GM23248 (cell line): ENCODE measurements at regions not wholly inside any gene's neighbourhood (a gene's known extent, or its start where the extent isn't known, plus 50 kb on each side); places are given as distances from the start of the nearest gene placed in this dataset.

ENCODE experiments used
- DNase-seq: peaks from one replicate; pipeline ENCODE4 v3.0.0-alpha.2; 2015
- H2AFZ ChIP-seq: fragments of 200-600 bp; sonication (generic); 2 replicates; pipeline ENCODE4 v1.6.1; 2016; ENCODE audit warnings: antibody characterized with exemption
- H3F3A ChIP-seq: fragments of 200-600 bp; sonication (generic); 2 replicates; pipeline ENCODE4 v1.6.1; 2016; ENCODE audit warnings: mild to moderate bottlenecking, antibody characterized with exemption, mixed run types; ENCODE audit not compliant: insufficient read depth
- H3K27ac ChIP-seq: fragments of 200-600 bp; sonication (generic); 2 replicates; pipeline ENCODE4 v1.5.1; 2016; ENCODE audit warnings: mild to moderate bottlenecking
- H3K27me3 ChIP-seq: fragments of 200-600 bp; sonication (generic); replicated peaks from 2 replicates; pipeline ENCODE4 v1.6.1; 2016; ENCODE audit warnings: mild to moderate bottlenecking; ENCODE audit not compliant: insufficient read depth
- H3K36me3 ChIP-seq: fragments of 200-600 bp; sonication (generic); 2 replicates; pipeline ENCODE4 v1.6.1; 2016; ENCODE audit warnings: low read depth, mild to moderate bottlenecking
- H3K4me1 ChIP-seq: fragments of 200-600 bp; sonication (generic); 2 replicates; pipeline ENCODE4 v1.6.1; 2016; ENCODE audit warnings: mild to moderate bottlenecking; ENCODE audit not compliant: insufficient read depth
- H3K4me2 ChIP-seq: fragments of 200-600 bp; sonication (generic); one replicate; pipeline ENCODE4 v1.6.1; 2016; ENCODE audit warnings: mild to moderate bottlenecking; ENCODE audit not compliant: unreplicated experiment
- H3K4me3 ChIP-seq: fragments of 200-600 bp; sonication (generic); 2 replicates; pipeline ENCODE4 v1.5.1; 2016; ENCODE audit warnings: mild to moderate bottlenecking
- H3K79me2 ChIP-seq: fragments of 200-600 bp; sonication (generic); 2 replicates; pipeline ENCODE4 v1.6.1; 2016; ENCODE audit warnings: mild to moderate bottlenecking; ENCODE audit not compliant: insufficient read depth
- H3K9ac ChIP-seq: fragments of 200-600 bp; sonication (generic); 2 replicates; pipeline ENCODE4 v1.6.1; 2016; ENCODE audit warnings: mild to moderate bottlenecking
- H3K9me2 ChIP-seq: fragments of 200-600 bp; sonication (generic); 2 replicates; pipeline ENCODE4 v1.6.1; 2016; ENCODE audit warnings: mixed run types, mild to moderate bottlenecking, moderate library complexity; ENCODE audit not compliant: insufficient read depth
- H3K9me3 ChIP-seq: fragments of 200-600 bp; sonication (generic); one replicate; pipeline ENCODE4 v1.6.1; 2017; ENCODE audit warnings: low read depth
- H4K20me1 ChIP-seq: fragments of 200-600 bp; sonication (generic); 2 replicates; pipeline ENCODE4 v1.6.0; 2016; ENCODE audit not compliant: insufficient read depth
- EZH2 ChIP-seq: fragments of 200-600 bp; sonication (generic); IDR thresholded peaks from 2 replicates; pipeline ENCODE4 v1.6.1; 2018; ENCODE audit warnings: antibody characterized with exemption, mild to moderate bottlenecking; ENCODE audit not compliant: insufficient read depth, poor library complexity, severe bottlenecking
- EZH2phosphoT487 ChIP-seq: fragments of 200-600 bp; sonication (generic); IDR thresholded peaks from 2 replicates; pipeline ENCODE4 v1.6.1; 2018; ENCODE audit warnings: antibody characterized with exemption, moderate library complexity, mild to moderate bottlenecking, low read depth; ENCODE audit not compliant: insufficient read depth
- WGBS, 2 experiments: methylation state at CpG; one replicate each; pipeline ENCODE4 v1.1.6; 2015 to 2017; ENCODE audit warnings: low lambda C conversion rate in 2 of 2, low coverage in 1 of 2; ENCODE audit errors: missing lambda C conversion rate in 2 of 2; 5-methylcytosine and 5-hydroxymethylcytosine counted together
- in situ Hi-C: fragments of 300-500 bp; cut with MboI; formaldehyde crosslinking; loops from 2 replicates; pipeline ENCODE4 v1.15.0; 2020

- 53 to 54% methylated on average over 4 of the region's 4 CpGs for WGBS, 2 experiments
- Histone ChIP-seq H3K4me3 (no peak overlapping the region), H3K36me3 (no peaks in the 10 kb centered on the region), H3F3A (no peaks in the 10 kb centered on the region), H3K79me2 (no peaks in the 10 kb centered on the region), H4K20me1 (no peaks in the 10 kb centered on the region), H3K4me2 (no peak overlapping the region), H3K27ac (no peak overlapping the region), H3K9me3 (no peaks in the 10 kb centered on the region), H3K9me2 (no peaks in the 10 kb centered on the region), H3K4me1 (no peaks in the 10 kb centered on the region), H2AFZ (no peak overlapping the region), H3K27me3 (no peaks in the 10 kb centered on the region), H3K9ac (no peak overlapping the region)
- no peak for DNase-seq
- TF ChIP-seq EZH2 (no peak), EZH2phosphoT487 (no peak)
- in situ Hi-C loops, result no loop called here
Observed at GRCh38 chr5:106755789-106756188, 914.9 kb downstream of the EFNA5 start.

- H3K27ac ChIP-seq, result no peak overlapping the region
Observed at GRCh38 chr5:106755066-106755465, 915.7 kb downstream of the EFNA5 start.

GRCh38 chr5:106749826-106750225 is 920.9 kb downstream of the EFNA5 start:
- H3F3A ChIP-seq, result no peaks in the 10 kb centered on the region
- no peaks in the 10 kb centered on the region for H3K9me2 ChIP-seq
- no peaks in the 10 kb centered on the region for H3K9me3 ChIP-seq
- no peak for DNase-seq
- no peak overlapping the region for H3K27ac ChIP-seq
- H3K4me2 ChIP-seq, result no peak overlapping the region
- no peaks in the 10 kb centered on the region for H4K20me1 ChIP-seq
- H3K36me3 ChIP-seq, result no peaks in the 10 kb centered on the region
- H3K4me1 ChIP-seq, result no peaks in the 10 kb centered on the region
- H3K9ac ChIP-seq, result no peak overlapping the region
- no peaks in the 10 kb centered on the region for H3K79me2 ChIP-seq
- no peaks in the 10 kb centered on the region for H3K27me3 ChIP-seq
- in situ Hi-C loops, result no loop called here
- H3K4me3 ChIP-seq, result no peak overlapping the region
- no peak for TF ChIP-seq EZH2
- TF ChIP-seq EZH2phosphoT487, result no peak
- no peak overlapping the region for H2AFZ ChIP-seq

More at GRCh38 chr5:106755066-106755465, 915.7 kb downstream of the EFNA5 start:
- Histone ChIP-seq H3K9ac (no peak overlapping the region), H2AFZ (no peak overlapping the region), H3K4me2 (no peak overlapping the region), H3K9me2 (no peaks in the 10 kb centered on the region), H3K4me1 (no peaks in the 10 kb centered on the region), H3K79me2 (no peaks in the 10 kb centered on the region), H3K9me3 (no peaks in the 10 kb centered on the region), H3K36me3 (no peaks in the 10 kb centered on the region), H3K27me3 (no peaks in the 10 kb centered on the region), H4K20me1 (no peaks in the 10 kb centered on the region), H3K4me3 (no peak overlapping the region), H3F3A (no peaks in the 10 kb centered on the region)
- in situ Hi-C loops, result no loop called here
- DNase-seq, result no peak
- TF ChIP-seq EZH2 (no peak), EZH2phosphoT487 (no peak)
- 7 to 9% methylated on average over 2 of the region's 2 CpGs for WGBS, 2 experiments

GRCh38 chr5:106739127-106739526 is 931.6 kb downstream of the EFNA5 start:
- Histone ChIP-seq H3K4me3 (no peak overlapping the region), H4K20me1 (no peaks in the 10 kb centered on the region; the same call in 1 of the 2 replicates), H3K27me3 (no peaks in the 10 kb centered on the region), H3K79me2 (no peaks in the 10 kb centered on the region), H3K9me2 (no peaks in the 10 kb centered on the region), H3K9me3 (no peaks in the 10 kb centered on the region), H2AFZ (no peak overlapping the region), H3K27ac (no peak overlapping the region), H3K36me3 (no peaks in the 10 kb centered on the region), H3F3A (no peaks in the 10 kb centered on the region), H3K4me1 (no peaks in the 10 kb centered on the region), H3K9ac (no peak overlapping the region), H3K4me2 (no peak overlapping the region)
- 16 to 26% methylated on average over 2 of the region's 2 CpGs for WGBS, 2 experiments
- no peak for DNase-seq
- in situ Hi-C loops, result no loop called here
- no peak for TF ChIP-seq EZH2
- TF ChIP-seq EZH2phosphoT487, result no peak

GRCh38 chr5:106737111-106737510 is 933.6 kb downstream of the EFNA5 start:
- Histone ChIP-seq H3F3A (no peaks in the 10 kb centered on the region), H3K4me1 (no peaks in the 10 kb centered on the region), H3K9me3 (no peaks in the 10 kb centered on the region), H3K9me2 (no peaks in the 10 kb centered on the region), H4K20me1 (no peaks in the 10 kb centered on the region; the same call in 1 of the 2 replicates), H2AFZ (no peak overlapping the region), H3K27ac (no peak overlapping the region), H3K9ac (no peak overlapping the region), H3K27me3 (no peaks in the 10 kb centered on the region), H3K4me3 (no peak overlapping the region), H3K4me2 (no peak overlapping the region), H3K79me2 (no peaks in the 10 kb centered on the region), H3K36me3 (no peaks in the 10 kb centered on the region)
- WGBS, 2 experiments, result 16 to 47% methylated on average over 1 of the region's 1 CpG
- TF ChIP-seq EZH2 (no peak), EZH2phosphoT487 (no peak)
- in situ Hi-C loops, result no loop called here
- DNase-seq, result no peak
